Fibroblast of lung (primary cell): ENCODE measurements at regions not wholly inside any gene's neighbourhood (a gene's known extent, or its start where the extent isn't known, plus 50 kb on each side); places are given as distances from the start of the nearest gene placed in this dataset.

Source experiments
- DNase-seq, 2 donors: peaks; one replicate each; pipeline versions ENCODE4 v3.0.0 to v3.0.0-alpha.2; 2010; ENCODE audit warnings: low read depth in 2 of 2
- H2AFZ ChIP-seq: 2 replicates; pipeline ENCODE4 v1.5.1; 2012; ENCODE audit warnings: low read length, control low read depth, inconsistent platforms
- H3K27ac ChIP-seq: 2 replicates; pipeline ENCODE4 v1.5.1; 2011; ENCODE audit warnings: low read length, control low read depth; ENCODE audit not compliant: insufficient read depth
- H3K27me3 ChIP-seq: 2 replicates; pipeline ENCODE4 v1.5.1; 2011; ENCODE audit warnings: mild to moderate bottlenecking, low read length; ENCODE audit not compliant: control insufficient read depth, insufficient read depth
- H3K36me3 ChIP-seq: 2 replicates; pipeline ENCODE4 v1.5.1; 2011; ENCODE audit warnings: low read length; ENCODE audit not compliant: control insufficient read depth, insufficient read depth
- H3K4me1 ChIP-seq: 2 replicates; pipeline ENCODE4 v1.5.1; 2011; ENCODE audit warnings: low read length; ENCODE audit not compliant: control insufficient read depth, insufficient read depth; ENCODE audit errors: extremely low read depth
- H3K4me2 ChIP-seq: 2 replicates; pipeline ENCODE4 v1.5.1; 2011; ENCODE audit warnings: low read length, control low read depth; ENCODE audit not compliant: insufficient read depth; ENCODE audit errors: extremely low read depth
- H3K4me3 ChIP-seq, 4 experiments: fragments of 200-600 bp in 1 of 4; sonication (generic) in 1 of 4; replicated peaks in 1 of 4; 2 replicates each; pipeline ENCODE4 v1.5.1; 2011 to 2016; ENCODE audit warnings: low read length in 4 of 4, low read depth in 3 of 4, mild to moderate bottlenecking in 3 of 4, control low read depth in 2 of 4, inconsistent platforms in 1 of 4, mixed read lengths in 1 of 4; ENCODE audit not compliant: insufficient read depth in 1 of 4; ENCODE audit errors: control extremely low read depth in 1 of 4
- H3K79me2 ChIP-seq: 2 replicates; pipeline ENCODE4 v1.5.1; 2012; ENCODE audit warnings: mild to moderate bottlenecking, low read length, inconsistent platforms; ENCODE audit not compliant: control insufficient read depth, insufficient read depth
- H3K9ac ChIP-seq: 2 replicates; pipeline ENCODE4 v1.5.1; 2011; ENCODE audit warnings: mild to moderate bottlenecking, low read length, control low read depth; ENCODE audit not compliant: insufficient read depth
- H3K9me3 ChIP-seq: 2 replicates; pipeline ENCODE4 v1.5.1; 2012; ENCODE audit warnings: low read depth, low read length; ENCODE audit not compliant: control insufficient read depth, insufficient read depth
- H4K20me1 ChIP-seq: 2 replicates; pipeline ENCODE4 v1.5.1; 2011; ENCODE audit warnings: low read length; ENCODE audit not compliant: control insufficient read depth, insufficient read depth; ENCODE audit errors: extremely low read depth
- EZH2 ChIP-seq: IDR thresholded peaks from 2 replicates; pipeline ENCODE4 v1.5.1; 2012; ENCODE audit warnings: low read length, control low read depth, mild to moderate bottlenecking; ENCODE audit errors: missing control alignments
- TF ChIP-seq, protein P1 (sequence below), 2 donors: IDR thresholded peaks in 1 of 2; conservative IDR thresholded peaks in 1 of 2; 1 replicate in 1 of 2; 2 replicates in 1 of 2; pipeline ENCODE4 v1.5.1; 2011 to 2012; ENCODE audit warnings: low read length in 2 of 2, control low read depth in 1 of 2, inconsistent platforms in 1 of 2, low read depth in 1 of 2, mild to moderate bottlenecking in 1 of 2

DNA sequence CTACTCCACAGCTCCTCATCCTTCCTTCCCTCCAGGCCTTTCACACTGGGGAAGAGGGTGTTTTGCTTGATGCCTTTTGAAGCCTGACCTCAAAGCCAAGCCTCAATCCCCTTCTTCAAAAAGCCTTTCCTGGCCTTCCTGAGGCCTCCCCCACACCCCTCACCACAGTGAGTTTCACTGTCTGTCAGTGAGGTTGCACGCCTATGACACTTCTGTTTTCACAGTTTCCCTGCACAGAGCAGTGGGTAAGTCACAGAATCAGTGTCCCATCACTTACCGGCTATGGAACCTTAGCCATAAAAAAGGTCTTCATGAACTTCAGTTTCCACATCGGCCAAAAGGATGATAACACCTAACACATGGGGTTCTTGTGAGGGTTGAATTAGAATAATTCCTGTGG is 371.4 kb downstream of the UQCRFS1 start:
- Histone ChIP-seq H3K4me3 (no peak overlapping the region), H3K9me3 (no peaks in the 10 kb centered on the region), H3K9ac (no peak overlapping the region), H3K79me2 (no peaks in the 10 kb centered on the region), H3K36me3 (no peaks in the 10 kb centered on the region), H4K20me1 (no peaks in the 10 kb centered on the region), H3K27ac (no peak overlapping the region), H3K27me3 (no peaks in the 10 kb centered on the region), H2AFZ (no peak overlapping the region), H3K4me2 (no peak overlapping the region), H3K4me1 (no peaks in the 10 kb centered on the region)
- TF ChIP-seq EZH2, result no peak
- TF ChIP-seq, protein P1, sequence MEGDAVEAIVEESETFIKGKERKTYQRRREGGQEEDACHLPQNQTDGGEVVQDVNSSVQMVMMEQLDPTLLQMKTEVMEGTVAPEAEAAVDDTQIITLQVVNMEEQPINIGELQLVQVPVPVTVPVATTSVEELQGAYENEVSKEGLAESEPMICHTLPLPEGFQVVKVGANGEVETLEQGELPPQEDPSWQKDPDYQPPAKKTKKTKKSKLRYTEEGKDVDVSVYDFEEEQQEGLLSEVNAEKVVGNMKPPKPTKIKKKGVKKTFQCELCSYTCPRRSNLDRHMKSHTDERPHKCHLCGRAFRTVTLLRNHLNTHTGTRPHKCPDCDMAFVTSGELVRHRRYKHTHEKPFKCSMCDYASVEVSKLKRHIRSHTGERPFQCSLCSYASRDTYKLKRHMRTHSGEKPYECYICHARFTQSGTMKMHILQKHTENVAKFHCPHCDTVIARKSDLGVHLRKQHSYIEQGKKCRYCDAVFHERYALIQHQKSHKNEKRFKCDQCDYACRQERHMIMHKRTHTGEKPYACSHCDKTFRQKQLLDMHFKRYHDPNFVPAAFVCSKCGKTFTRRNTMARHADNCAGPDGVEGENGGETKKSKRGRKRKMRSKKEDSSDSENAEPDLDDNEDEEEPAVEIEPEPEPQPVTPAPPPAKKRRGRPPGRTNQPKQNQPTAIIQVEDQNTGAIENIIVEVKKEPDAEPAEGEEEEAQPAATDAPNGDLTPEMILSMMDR (conservative IDR thresholded peaks at IDR 0.05 in 1 of 2, IDR thresholded peaks at IDR 0.05 in 1 of 2; ENCODE audit: low read depth in 1 of 2, low read length in 2 of 2), result no peak
- no peak for DNase-seq

DNA sequence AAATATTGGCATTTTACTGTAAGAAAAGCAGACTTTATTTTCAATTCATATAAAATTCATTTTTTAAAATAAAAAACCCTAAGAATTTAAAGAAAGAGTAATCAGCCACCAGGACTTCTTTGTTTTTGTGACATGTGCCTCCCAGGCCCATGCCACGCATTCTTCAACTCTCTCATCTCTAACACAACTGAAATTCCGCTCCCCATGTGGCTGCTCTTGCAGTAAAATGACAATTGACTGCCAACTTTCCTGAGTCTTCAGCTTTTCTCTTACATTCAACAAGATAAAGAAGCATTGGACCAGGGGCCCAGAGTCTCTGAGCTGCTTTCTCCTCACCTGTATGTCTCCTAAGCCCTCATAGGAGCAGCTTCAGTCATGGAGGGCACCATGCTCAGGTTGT is 372.1 kb downstream of the UQCRFS1 start:
- Histone ChIP-seq H3K27ac (no peak overlapping the region), H3K4me2 (no peak overlapping the region), H3K36me3 (no peaks in the 10 kb centered on the region), H2AFZ (no peak overlapping the region), H3K4me3 (no peak overlapping the region), H3K27me3 (no peaks in the 10 kb centered on the region), H3K9me3 (no peaks in the 10 kb centered on the region), H3K4me1 (no peaks in the 10 kb centered on the region), H3K9ac (no peak overlapping the region), H3K79me2 (no peaks in the 10 kb centered on the region), H4K20me1 (no peaks in the 10 kb centered on the region)
- TF ChIP-seq EZH2, result no peak
- TF ChIP-seq, protein P1 (conservative IDR thresholded peaks at IDR 0.05 in 1 of 2, IDR thresholded peaks at IDR 0.05 in 1 of 2; ENCODE audit: low read depth in 1 of 2, low read length in 2 of 2), result no peak
- no peak for DNase-seq

DNA sequence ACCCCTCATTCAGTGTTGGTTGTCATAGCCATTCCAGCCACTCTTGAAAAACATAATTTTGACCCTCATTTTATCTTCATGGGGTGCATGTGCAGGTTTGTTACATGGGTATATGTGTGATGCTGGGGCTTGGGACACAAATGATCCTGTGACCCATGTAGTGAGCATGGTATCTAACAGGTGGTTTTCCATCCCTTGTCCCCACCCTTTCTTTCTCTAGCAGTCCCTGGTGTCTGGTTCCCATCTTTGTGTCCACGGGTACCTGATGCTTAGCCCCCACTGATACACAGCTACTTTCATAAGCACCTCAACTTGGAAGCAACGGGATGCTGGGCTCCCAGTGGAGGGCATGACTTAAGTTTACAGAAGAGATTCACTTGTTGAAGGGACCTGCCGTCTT is 373.5 kb downstream of the UQCRFS1 start:
- no peaks in the 10 kb centered on the region for H3K36me3 ChIP-seq
- H3K9ac ChIP-seq, result no peak overlapping the region
- H3K4me1 ChIP-seq, result no peaks in the 10 kb centered on the region
- H3K4me2 ChIP-seq, result no peak overlapping the region
- H3K27ac ChIP-seq, result no peak overlapping the region
- DNase-seq, result no peak
- TF ChIP-seq, protein P1 (conservative IDR thresholded peaks at IDR 0.05 in 1 of 2, IDR thresholded peaks at IDR 0.05 in 1 of 2; ENCODE audit: low read depth in 1 of 2, low read length in 2 of 2), result no peak
- no peak for TF ChIP-seq EZH2
- no peaks in the 10 kb centered on the region for H3K79me2 ChIP-seq
- no peaks in the 10 kb centered on the region for H3K27me3 ChIP-seq
- no peak overlapping the region for H3K4me3 ChIP-seq
- H2AFZ ChIP-seq, result no peak overlapping the region
- H3K9me3 ChIP-seq, result no peaks in the 10 kb centered on the region
- no peaks in the 10 kb centered on the region for H4K20me1 ChIP-seq
